ENCODE measurements at regions not wholly inside any gene's neighbourhood (a gene's known extent, or its start where the extent isn't known, plus 50 kb on each side); places are given as distances from the start of the nearest gene placed in this dataset.

DNA sequence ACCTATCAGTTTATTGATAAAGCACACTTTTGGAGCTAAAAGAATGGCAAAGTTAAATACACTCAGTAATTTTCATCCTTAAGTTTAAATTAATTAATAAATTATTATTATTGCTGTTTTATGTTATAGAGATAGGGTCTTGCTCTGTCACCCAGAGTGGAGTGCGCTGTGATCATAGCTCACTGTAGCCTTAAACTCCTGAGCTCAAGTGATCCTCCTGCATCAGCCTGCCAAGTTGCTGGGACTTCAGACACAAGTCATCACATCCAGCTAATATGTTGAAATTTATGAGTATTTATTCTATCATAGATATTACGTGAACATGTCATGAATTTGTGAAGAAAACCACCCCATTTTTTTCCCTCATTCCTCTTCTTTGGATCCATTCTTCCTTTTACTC lies 64.2 kb downstream of the GJA1 start:
- intact Hi-C loops (cut with micrococcal nuclease), result no loop called here

DNA sequence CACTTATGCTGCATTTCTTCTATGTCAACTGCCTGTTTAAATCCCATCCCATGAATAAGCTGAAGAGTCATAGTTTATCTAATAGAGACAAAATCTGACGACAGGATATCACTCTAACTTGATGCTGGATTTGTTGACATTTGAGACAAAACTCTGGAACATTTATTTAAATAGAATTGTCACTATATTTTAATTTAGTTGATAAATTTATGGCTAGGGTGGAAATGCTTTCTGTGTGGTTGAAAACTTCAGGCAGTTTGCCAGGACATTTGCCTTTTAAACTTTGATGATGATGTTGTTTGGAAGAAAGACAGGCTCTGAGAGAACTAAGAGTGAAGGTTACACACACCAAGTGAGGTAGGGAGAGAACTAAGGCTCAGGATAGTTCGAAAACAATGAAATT lies 68.1 kb downstream of the GJA1 start:
- intact Hi-C loops (cut with micrococcal nuclease), result no loop called here

DNA sequence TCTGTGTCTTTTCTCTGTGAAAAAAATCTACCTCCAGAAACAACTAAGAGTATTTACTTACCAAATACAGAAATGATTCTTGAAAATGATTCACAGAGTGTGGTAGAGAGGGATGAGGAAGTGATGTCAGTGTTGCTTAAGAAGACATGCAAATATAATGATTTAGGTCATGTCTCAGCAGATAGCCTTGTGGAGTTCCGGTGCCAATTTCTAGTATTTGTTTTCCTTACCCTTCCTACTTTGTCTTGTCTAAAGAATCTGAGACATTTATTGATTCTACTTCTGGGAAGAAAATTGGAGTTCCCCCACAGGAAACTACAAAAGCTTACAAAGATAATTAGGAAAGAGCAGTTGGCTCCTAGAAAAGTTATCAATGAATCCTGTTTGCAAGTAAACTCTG lies 68.8 kb downstream of the GJA1 start:
- intact Hi-C loops (cut with micrococcal nuclease), result no loop called here

DNA sequence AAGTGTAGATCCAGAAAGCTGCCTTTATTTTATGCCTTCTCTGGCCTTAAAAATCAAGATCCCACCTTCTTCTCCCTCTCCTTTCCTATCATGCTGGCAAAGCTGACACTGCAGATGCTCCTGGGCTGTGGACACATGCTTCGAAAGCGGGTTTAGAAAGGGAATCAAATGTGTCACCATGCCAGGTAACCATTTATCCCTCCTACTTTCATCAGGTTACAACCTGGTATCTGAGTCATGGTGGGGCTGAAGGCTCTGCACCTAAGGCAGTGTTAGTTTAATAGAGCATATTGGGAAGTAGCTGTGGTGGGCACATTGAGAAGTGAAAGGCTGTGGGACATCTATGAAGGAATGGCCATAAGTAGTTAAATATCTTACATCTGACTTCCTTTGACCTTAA lies 69.8 kb downstream of the GJA1 start:
- intact Hi-C loops (cut with micrococcal nuclease), result no loop called here

DNA sequence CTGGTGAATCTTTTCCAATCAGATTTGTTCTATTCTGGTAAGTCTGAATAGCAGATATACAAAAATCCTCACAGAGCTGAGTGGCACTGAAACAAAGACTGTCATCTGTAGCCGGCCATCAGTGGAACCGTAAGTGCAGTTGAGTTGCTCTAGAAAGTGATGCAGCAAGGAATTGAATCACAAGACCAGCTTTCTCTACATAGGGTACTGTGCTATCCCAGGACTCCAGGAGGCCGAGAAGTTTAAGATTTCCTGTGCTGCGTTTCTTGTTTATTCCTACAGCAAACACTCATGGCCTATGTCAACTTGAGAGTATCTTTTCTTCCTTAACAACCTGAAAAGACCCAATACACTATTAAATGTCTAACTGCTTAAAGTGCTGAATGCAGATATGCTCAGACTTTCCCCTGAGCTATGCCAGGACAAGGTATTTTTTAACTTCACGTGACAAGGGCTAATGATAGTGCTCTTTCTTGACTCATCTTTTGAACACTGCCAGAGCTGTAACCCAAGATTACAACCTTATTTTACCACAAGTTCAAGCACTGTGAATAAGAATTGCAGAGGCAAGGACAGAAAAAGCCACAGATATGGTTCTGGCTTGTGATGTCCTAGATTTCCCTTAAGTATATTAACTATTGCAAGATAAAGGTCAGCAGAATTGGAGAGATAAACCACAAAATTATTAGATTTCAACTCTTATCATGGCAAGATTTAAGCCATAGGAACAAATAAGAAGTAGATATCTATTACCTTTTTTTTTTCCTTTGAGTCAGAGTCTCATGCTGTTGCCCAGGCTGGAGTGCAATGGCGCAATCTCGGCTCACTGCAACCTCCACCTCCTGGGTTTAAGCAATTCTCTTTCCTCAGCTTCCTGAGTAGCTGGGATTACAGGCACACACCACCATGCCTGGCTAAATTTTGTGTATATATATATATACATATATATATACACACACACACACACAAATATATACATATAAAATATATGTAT lies 71.6 kb downstream of the GJA1 start:
- intact Hi-C loops (cut with micrococcal nuclease), result no loop called here

DNA sequence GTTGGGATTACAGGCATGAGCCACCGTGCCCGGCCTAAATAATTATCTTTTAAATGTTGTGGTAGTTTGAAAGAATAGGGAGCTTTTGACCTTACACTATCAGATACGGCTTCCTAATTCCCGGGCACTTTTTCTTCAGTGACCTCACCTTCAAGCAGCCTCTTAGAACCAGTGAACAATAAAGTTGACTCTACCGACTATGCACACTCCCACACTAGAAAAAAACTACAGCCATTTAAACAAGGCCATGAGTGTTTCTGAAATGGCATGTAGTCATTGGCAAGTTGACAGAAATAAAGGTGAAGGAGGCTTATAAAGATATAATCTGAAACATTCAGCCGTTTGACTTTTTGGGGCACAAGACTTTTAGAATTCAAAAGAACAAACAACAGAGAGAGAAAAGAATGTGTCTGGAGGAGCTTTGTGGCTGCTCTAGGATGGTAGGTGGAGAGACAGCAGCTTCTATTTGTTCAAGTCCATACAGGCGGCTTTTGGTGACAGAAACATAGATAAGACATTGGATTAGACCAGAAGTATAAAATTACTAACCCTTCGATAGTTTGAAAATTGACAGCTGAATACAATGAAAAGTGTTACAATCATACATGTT lies 75.2 kb downstream of the GJA1 start:
- intact Hi-C loops (cut with micrococcal nuclease), result no loop called here

DNA sequence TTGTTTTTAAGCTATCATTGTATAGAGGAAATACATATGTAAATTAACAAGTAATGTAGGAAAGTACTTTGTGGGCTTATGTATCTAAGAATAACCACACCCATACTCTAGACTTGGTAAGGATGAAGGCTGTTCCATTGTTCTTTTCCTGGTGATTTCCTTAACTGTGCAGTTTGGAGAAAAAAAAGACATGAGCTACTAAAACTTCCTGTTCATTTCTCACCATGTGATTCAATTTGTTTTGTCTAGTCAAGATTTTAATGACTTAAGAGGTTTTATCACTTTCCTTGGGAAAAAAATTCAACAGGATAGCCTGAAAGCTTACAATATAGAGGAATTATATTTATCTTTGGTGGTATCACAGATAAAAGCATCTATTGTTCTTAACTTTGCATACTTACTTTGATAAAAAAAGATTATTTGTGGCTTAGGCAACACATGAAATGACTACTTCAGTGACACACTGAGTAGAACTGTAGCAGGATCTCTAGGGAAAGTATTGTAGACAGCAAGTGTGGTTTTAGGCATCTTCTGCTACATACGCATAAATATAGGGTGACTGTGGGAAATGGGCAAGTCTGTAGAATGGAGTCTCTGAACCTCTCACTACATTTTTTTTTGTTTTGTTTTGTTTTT lies 80.3 kb downstream of the GJA1 start:
- intact Hi-C loops (cut with micrococcal nuclease), result no loop called here

DNA sequence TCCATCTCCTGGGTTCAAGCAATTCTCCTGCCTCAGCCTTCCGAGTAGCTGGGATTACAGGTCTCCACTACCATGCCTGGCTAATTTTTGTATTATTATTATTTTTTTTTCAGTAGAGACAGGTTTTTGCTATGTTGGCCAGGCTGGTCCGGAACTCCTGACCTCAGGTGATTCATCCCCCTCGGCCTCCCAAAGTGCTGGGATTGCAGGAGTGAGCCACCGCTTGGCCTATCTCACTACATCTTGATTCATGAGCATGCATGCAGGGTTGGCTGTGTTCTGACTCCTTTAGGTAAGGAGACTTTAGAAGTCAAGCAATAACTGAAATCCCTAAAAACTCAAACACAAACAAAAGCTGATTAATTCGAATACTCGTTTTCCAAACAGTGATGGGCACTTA lies 80.9 kb downstream of the GJA1 start:
- intact Hi-C loops (cut with micrococcal nuclease), result no loop called here

DNA sequence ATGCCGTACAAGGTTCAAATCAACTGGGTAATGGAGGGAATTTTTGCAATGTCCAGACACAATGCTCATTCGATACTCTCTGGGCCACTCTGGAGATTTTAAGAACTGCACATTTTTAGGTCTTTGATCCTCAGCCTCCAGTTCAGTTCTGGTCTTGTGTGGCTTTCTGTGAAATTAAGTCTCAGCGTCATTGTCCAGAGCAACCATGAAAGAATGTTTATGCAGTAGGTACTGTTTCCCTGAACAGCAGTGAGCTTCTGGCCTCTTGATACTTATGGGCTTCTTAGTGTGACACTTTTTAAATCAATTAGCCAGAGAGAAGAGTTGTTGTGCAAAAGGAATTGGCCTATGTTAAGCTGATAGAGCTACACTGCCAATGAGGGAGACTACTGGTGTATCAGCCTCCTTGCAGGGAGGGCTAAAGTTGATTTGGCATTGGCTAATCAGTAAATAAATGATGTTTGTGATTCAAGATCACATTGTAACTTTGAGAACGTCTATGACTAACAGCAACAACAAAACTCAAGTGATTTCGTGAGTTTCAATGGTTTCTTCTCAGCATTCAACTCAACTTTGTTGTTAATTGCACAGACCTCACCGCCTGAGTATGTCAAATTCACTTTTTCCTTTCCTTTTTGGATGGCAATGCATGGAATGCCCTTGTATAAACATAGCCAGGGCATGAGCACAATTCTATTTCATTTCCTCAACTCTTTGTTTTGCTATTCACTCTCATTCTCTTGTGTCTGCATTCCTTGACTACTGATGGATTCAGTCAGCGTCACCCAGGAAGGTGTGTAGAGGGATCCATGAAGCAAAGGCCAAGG lies 85.1 kb downstream of the GJA1 start:
- intact Hi-C loops (cut with micrococcal nuclease), result no loop called here

DNA sequence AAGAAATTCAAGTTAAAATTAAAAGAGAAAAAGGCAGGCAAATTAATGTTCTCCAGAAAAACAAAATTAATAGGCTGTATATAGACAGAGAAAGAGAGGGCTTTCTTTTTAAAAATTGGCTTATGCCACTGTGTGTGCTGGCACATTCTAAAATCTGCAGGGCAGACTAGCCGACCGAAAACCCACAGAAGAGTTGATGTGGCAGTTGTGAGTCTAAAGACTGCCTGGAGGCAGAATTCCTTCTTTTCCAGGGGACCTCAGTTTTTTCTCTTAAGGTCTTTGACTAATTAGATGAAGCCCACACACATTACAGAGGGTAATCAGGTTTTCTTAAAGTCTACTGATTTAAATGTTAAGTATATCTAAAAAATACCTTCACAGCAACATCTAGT lies 85.7 kb downstream of the GJA1 start:
- intact Hi-C loops (cut with micrococcal nuclease), result no loop called here

DNA sequence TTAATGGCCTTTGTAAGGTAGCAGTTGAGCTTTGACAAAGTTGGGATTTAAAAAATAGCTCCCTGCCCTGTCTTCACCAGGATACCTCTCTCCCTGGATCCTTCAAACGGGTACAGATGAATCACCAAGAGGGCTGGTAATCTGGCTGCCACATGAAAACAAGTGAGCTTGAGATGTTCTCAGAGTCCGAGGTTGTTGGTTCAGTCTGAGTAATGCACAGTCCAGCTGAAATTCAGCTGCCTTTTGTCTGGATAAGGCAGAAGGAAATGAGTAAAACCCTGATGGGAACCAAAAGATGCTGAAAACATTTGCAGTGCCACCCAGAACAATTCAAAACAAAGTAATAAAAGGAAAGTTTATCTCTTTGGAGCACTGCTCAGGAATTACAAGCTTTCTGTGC lies 86.8 kb downstream of the GJA1 start:
- intact Hi-C loops (cut with micrococcal nuclease), result no loop called here

DNA sequence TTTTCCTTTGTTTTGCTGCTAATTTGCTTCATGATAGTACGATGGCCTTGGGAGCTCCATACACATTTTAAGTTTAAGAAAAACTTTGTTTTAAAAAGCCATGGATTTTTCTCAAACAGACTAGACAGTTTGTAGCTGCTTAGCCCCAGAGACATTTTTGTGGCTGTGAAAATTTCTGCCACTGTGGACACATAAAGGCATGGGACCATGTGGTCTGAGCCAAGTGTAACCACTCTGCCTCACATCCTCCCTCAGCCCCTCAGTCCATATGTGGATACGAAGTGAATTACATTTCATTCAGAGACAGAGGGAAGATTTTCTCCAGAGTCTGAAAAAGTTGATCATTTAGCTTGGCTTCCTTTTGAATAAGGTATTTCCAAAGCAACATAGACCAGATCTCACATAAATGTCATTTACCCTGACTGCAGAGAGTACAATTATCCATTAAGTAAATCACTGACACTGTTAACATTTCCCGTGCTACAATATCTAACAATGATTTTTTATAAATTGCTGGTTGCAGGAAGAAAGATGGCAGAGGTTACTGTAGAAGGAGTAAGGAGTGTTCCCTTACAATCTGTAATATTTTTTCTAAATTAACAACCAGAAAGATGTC lies 87.4 kb downstream of the GJA1 start:
- intact Hi-C loops (cut with micrococcal nuclease), result no loop called here

DNA sequence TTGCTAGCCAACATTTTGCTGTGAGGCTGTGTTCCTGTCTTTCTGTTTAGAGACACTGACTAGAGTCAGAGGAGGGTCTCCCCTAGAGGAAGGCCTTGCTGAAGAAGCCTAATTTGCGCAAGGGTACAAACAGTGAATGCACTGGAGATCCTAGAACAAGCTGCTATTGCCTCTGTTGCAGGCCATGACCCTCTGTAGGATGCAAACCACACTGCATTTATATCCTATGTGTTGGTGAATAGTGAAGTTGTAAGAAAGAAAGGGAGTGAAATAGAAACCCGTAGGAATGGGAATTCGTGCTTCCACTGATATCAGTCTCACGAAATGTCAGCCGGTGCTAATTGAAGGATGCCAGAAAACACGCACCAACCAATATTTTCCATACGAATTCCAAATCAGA lies 88.2 kb downstream of the GJA1 start:
- intact Hi-C loops (cut with micrococcal nuclease), result no loop called here

DNA sequence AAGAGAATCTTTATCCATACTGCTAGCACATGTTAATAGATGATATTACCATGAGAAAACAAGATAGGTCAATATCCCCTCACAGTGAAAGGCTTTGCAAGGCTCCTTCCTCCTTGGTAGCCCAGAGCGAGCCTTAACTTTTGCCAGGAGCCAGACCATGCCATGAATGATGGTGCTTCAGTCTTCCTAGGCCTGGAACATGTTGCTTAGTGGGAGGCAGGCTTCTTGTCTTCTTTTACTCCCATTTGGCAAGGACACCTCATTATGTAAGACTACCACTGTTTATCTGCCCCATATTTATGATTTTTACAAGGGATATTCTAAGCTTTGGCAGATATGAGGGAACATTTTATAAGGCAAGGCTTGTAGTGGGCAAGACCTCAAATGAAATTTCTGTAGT lies 90.8 kb downstream of the GJA1 start:
- intact Hi-C loops (cut with micrococcal nuclease), result no loop called here

DNA sequence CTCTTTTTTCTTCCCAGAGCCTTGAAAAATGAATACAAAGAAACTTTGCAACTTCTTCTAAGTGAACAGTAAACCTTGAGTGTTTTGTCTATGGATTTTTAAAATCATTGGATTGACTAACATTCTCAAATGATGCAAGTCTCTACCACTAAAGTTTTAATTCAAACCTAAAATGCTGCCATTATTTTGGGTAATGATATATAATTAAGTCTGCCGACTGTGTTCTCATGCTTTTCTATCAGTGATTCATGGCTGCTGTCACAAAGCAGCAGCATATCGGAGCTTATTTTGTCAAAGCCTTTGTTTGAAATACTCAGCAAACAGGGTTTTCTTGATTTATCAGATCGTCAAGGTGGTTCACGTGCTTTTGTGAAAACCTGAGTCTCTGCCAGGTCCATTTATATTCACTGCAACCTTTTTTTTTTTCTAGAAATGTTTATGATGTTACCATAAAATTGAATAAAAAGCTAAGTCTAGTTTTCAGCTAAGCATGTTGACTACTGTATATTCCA lies 96.3 kb downstream of the GJA1 start:
- intact Hi-C loops (cut with micrococcal nuclease), result no loop called here

DNA sequence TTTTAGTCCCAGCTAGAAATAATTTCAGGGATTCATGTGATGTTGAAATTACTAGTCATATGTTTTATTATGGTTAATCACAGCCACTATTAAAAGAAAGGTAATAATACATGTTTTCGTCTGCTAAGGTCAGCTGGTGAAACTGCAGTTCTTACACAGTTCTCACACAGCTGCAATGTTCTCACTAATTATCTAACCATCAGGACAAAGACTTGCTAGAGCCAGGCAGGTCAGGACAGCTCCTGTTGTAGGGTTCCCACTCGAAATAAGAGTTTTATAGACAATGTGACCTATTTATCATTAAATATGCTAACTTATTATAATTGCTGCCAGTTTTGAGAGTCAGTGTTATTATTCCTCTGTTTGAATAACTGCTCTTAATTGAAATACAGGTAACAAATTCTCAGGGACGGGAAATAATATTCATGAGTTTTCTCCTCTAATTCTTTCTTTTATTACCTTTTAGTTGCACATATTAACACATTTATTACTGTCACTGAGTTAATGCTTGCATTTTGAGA lies 97.9 kb downstream of the GJA1 start:
- intact Hi-C loops (cut with micrococcal nuclease), result no loop called here

DNA sequence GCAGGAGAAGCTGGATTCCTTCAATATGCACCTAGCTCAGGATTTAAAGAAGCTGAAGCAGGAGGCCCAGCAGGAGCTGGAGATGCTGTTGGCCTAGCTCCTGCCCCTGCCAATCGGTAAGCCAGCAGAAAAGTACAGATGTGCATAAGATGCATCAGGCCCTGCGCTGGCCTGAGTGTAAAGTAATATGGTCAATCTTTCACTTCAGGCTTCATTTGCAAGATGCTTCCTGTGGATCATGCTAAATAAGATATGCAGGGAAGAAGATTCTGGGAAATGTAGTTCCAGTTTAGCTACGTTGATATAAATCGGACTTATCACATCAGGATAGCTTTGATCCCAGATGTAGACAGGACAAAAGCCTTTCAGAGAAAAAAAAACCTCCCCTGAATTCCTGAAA lies 100.3 kb downstream of the GJA1 start:
- intact Hi-C loops (cut with micrococcal nuclease), result no loop called here

DNA sequence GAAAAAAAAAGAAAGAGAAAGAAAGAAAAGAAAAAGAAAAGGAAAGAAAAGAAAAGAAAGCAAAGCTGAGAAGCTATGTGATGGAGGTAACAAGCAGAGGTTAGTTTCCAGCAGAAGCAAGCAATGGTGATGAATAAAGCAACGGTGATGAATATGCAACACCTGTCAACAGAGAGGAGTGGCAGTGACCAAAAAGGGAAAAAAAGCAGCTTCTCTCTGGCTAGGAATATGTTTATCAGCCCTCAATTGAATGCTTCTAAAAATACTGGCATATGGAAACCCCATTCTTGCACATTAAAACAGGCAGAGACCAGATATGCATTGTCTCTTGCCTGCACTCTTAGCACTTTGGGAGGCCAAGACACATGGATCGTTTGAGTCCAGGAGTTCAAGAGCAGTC lies 100.9 kb downstream of the GJA1 start:
- intact Hi-C loops (cut with micrococcal nuclease), result no loop called here

DNA sequence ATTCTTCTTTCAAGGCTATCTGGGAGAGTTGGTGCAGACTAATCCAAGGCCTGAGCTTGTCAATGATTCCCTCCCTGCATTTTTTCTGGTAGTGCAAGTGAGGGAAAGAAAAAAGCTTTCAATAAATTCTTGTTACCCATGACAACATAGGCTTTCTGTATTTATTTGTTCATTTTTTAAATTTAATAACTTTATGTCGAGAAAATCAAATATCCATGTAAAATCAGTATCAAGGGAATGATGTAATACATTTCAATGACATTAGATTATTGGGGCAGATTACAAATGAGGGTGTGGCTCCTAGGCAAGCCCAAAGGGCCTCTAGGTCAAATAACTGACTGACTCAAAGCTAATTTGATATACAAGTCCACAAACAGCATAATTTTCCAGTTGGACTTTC lies 104.0 kb downstream of the GJA1 start:
- intact Hi-C loops (cut with micrococcal nuclease), result no loop called here

DNA sequence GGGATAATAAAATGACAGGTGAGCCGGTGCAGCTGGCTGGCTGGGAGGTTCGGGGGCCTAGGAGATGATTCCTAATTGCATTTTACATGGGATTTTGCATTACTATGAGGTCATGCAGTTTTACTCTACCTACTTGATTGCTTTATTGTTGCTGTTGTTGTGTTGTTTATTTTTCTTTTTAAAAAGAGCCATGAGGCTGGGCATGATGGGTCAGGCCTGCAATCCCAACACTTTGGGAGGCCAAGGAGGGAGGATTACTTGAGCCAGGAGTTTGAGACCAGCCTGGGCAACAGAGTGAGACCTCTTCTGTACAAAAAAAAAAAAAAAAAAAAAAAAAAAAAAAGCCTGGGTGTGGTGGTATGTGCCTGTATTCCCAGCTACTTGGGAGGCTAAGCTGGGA lies 104.8 kb downstream of the GJA1 start:
- intact Hi-C loops (cut with micrococcal nuclease), result no loop called here

DNA sequence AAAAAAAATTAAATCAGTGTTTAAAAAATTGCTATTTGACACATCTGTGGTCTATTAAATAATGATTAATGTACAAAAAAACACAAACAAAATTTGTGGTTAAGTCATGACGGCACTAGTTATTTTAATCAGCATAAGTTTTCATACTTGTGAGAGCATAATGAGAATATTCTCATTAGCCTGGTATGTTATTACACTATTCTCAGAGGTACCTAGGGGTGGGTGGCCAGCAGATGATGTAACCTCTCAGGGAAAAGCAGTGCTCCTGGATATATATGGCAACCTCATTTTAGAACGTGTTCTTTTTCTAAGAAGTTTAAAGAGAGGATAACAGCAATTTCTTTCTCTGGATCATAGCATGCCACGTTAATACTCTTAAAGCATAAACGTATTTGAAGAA lies 109.2 kb downstream of the GJA1 start:
- intact Hi-C loops (cut with micrococcal nuclease), result no loop called here
